Upper lobe of left lung (tissue), 6 donors: ENCODE measurements at regions not wholly inside any gene's neighbourhood (a gene's known extent, or its start where the extent isn't known, plus 50 kb on each side); places are given as distances from the start of the nearest gene placed in this dataset.
A peak's percentile ranks its signal among the peaks of the same experiment; 100 is the strongest.

Source experiments
- ATAC-seq, 2 donors: fragments of 200-7000 bp; cut with Tn5 transposase; one replicate each; pipeline ENCODE4 v1.9.1; 2022; ENCODE audit warnings: mild to moderate bottlenecking in 2 of 2, moderate library complexity in 2 of 2; ENCODE audit not compliant: low FRiP score in 2 of 2
- DNase-seq, 2 donors: peaks; one replicate each; pipeline ENCODE4 v3.0.0-alpha.2; 2019 to 2020
- H3K27ac ChIP-seq, 4 donors: fragments of 200-600 bp; sonication (generic); one replicate each; pipeline ENCODE4 v1.5.1; 2016 to 2019
- H3K27me3 ChIP-seq, 4 donors: fragments of 200-600 bp; sonication (generic); one replicate each; pipeline ENCODE4 v1.5.1; 2017 to 2019
- H3K36me3 ChIP-seq, 4 donors: fragments of 200-600 bp; sonication (generic); one replicate each; pipeline ENCODE4 v1.5.1; 2016 to 2019
- H3K4me1 ChIP-seq, 4 donors: fragments of 200-600 bp; sonication (generic); one replicate each; pipeline ENCODE4 v1.5.1; 2018 to 2019
- H3K4me3 ChIP-seq, 4 donors: fragments of 200-600 bp; sonication (generic); one replicate each; pipeline ENCODE4 v1.5.1; 2017 to 2019; ENCODE audit warnings: mild to moderate bottlenecking in 2 of 4, moderate library complexity in 1 of 4
- H3K9me3 ChIP-seq, 4 donors: fragments of 200-600 bp; sonication (generic); one replicate each; pipeline ENCODE4 v1.5.1; 2018 to 2019
- EP300 ChIP-seq, 4 donors: sonication (generic); formaldehyde crosslinking; IDR thresholded peaks; one replicate each; pipeline ENCODE4 v1.5.1; 2017; ENCODE audit warnings: antibody characterized with exemption in 4 of 4, control low read depth in 2 of 4
- POLR2A ChIP-seq, 4 donors: fragments of 450-650 bp; IDR thresholded peaks; one replicate each; pipeline ENCODE4 v1.5.1; 2016 to 2017; ENCODE audit warnings: antibody characterized with exemption in 4 of 4, mild to moderate bottlenecking in 2 of 4
- POLR2AphosphoS5 ChIP-seq, 2 donors: sonication (generic); formaldehyde crosslinking; IDR thresholded peaks; one replicate each; pipeline ENCODE4 v1.5.1; 2017; ENCODE audit warnings: antibody characterized with exemption in 2 of 2
- WGBS, 2 donors: methylation state at CpG; one replicate each; pipeline ENCODE4 v1.1.5; 2017 to 2018; 5-methylcytosine and 5-hydroxymethylcytosine counted together
- TF ChIP-seq, protein P1 (sequence below), 6 experiments: fragments of 450-650 bp in 4 of 6; fragments of 200-600 bp in 2 of 6; sonication (generic) in 2 of 6; IDR thresholded peaks; one replicate each; pipeline ENCODE4 v1.5.1; 2016 to 2019; ENCODE audit warnings: antibody characterized with exemption in 6 of 6
- donor health status: DM: no; HTN: no; CAD: no; lungs with moderate emphysema.
- donor health status: DM: no; HTN: yes; CAD: no; lungs with severe emphysema.

DNA sequence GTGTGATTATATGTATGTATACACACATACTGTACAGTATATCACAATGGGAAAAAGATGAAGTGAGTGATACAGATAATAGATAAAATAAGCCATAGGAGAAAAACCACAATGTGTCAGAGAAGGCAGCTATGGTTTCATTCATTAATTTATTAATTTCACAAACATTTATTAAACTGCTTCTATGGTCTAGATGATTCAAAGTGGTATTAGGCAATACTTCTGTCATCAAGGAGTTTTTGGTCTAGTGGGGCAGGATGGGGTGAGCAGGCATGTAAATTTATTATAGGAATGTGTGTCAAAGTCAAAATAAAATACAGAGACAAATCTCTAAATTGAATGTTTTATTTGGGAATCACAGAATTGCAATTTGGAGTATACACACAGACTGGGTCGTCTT lies 65.2 kb upstream of the ANKEF1 start:
- 70 to 71% methylated on average over 1 of the region's 1 CpG for WGBS, 2 donors
- H3K36me3 ChIP-seq, result no peaks in the 10 kb centered on the region
- ATAC-seq, result no peak

DNA sequence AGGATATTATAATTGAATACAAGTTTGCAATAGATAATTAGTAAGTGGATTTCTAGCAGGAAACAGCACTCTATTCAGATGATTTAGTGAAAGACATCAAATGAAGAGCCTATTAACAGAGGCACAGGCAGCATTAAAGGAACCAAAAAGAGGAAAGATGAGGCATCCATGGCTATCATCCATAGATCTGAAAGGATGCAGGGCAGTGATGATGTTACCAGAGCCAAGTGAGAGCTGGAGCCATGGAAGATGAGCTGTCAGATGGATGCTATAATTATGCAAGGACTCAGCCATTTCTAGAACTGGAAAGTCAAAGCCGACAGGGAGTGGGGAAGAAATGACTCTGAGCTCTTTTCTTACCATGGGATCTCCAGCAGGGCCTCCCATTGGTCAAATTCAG lies 66.8 kb upstream of the ANKEF1 start:
- DNase-seq (no peak), ATAC-seq (no peak)
- Histone ChIP-seq H3K9me3 (no peaks in the 10 kb centered on the region), H3K4me3 (no peak overlapping the region), H3K36me3 (no peaks in the 10 kb centered on the region), H3K27me3 (no peaks in the 10 kb centered on the region), H3K27ac (no peak overlapping the region), H3K4me1 (no peaks in the 10 kb centered on the region)
- no peak for TF ChIP-seq EP300 (IDR thresholded peaks at IDR 0.05)
- no peak for TF ChIP-seq POLR2AphosphoS5 (IDR thresholded peaks at IDR 0.05)
- TF ChIP-seq, protein P1, sequence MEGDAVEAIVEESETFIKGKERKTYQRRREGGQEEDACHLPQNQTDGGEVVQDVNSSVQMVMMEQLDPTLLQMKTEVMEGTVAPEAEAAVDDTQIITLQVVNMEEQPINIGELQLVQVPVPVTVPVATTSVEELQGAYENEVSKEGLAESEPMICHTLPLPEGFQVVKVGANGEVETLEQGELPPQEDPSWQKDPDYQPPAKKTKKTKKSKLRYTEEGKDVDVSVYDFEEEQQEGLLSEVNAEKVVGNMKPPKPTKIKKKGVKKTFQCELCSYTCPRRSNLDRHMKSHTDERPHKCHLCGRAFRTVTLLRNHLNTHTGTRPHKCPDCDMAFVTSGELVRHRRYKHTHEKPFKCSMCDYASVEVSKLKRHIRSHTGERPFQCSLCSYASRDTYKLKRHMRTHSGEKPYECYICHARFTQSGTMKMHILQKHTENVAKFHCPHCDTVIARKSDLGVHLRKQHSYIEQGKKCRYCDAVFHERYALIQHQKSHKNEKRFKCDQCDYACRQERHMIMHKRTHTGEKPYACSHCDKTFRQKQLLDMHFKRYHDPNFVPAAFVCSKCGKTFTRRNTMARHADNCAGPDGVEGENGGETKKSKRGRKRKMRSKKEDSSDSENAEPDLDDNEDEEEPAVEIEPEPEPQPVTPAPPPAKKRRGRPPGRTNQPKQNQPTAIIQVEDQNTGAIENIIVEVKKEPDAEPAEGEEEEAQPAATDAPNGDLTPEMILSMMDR (IDR thresholded peaks at IDR 0.05), result no peak
- TF ChIP-seq POLR2A (IDR thresholded peaks at IDR 0.05), result no peak
- 0 to 43% methylated on average over 1 of the region's 1 CpG for WGBS, 2 donors

More for the DNA sequence above, 65.2 kb upstream of the ANKEF1 start:
- no peaks in the 10 kb centered on the region for H3K9me3 ChIP-seq
- no peak for TF ChIP-seq POLR2AphosphoS5 (IDR thresholded peaks at IDR 0.05)
- no peak for TF ChIP-seq POLR2A (IDR thresholded peaks at IDR 0.05)
- TF ChIP-seq, protein P1 (IDR thresholded peaks at IDR 0.05), result no peak
- TF ChIP-seq EP300 (IDR thresholded peaks at IDR 0.05), result no peak
- DNase-seq, result no peak
- no peaks in the 10 kb centered on the region for H3K27me3 ChIP-seq
- H3K4me3 ChIP-seq, result no peak overlapping the region
- no peak overlapping the region for H3K27ac ChIP-seq
- H3K4me1 ChIP-seq, result no peaks in the 10 kb centered on the region

DNA sequence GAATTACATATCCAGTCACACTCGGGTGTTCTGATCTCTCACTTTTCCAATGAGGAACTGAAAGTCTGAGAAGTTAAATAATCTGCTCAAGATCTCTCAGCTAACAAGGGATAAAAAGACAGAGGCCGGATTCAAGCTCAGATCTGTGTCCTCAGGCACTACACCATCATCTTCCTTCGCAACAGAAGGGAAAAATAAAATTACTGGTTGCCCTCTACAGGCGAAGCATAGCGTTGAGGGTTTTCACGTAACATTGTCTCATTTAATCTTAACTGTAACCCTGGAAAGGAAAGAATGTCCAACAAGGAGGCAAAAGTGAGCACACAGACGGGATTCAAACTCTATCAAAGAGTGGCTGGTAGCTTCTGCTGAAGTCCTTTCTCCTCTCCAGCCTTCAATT lies 67.8 kb upstream of the ANKEF1 start:
- no peaks in the 10 kb centered on the region for H3K36me3 ChIP-seq
- ATAC-seq (no peak), DNase-seq (no peak)
- H3K27me3 ChIP-seq, result no peaks in the 10 kb centered on the region
- TF ChIP-seq, protein P1 (IDR thresholded peaks at IDR 0.05), result peak in 1 of 6 experiments; percentile 8
- TF ChIP-seq POLR2A (IDR thresholded peaks at IDR 0.05), result no peak
- H3K9me3 ChIP-seq, result no peaks in the 10 kb centered on the region
- H3K4me3 ChIP-seq, result no peak overlapping the region
- no peaks in the 10 kb centered on the region for H3K4me1 ChIP-seq
- no peak overlapping the region for H3K27ac ChIP-seq
- WGBS, 2 donors, result 32 to 51% methylated on average over 7 of the region's 7 CpGs

DNA sequence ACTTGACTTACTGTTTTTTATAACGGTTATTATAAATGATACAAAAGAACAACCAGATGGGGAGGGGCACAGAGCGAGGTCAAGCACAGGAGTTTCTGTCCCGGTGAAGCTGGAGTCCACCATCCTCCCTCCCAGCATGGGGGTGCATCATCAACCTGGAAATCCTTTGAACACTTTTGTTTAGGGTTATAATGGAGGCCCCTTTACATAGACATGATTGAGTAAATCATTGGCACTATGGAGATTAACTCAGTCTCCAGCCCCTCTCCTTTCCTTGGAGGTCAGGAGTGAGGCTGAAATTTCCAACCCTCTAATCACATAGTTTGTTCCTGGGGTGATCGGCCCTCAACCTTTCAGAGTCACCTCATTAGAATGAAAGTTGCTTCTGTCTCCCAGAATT lies 71.8 kb upstream of the ANKEF1 start:
- no peaks in the 10 kb centered on the region for H3K27me3 ChIP-seq
- WGBS, 2 donors, result 66 to 75% methylated on average over 4 of the region's 4 CpGs
- no peak for ATAC-seq
- H3K27ac ChIP-seq, result no peak overlapping the region
- TF ChIP-seq POLR2A (IDR thresholded peaks at IDR 0.05), result no peak
- no peak for TF ChIP-seq POLR2AphosphoS5 (IDR thresholded peaks at IDR 0.05)
- TF ChIP-seq, protein P1 (IDR thresholded peaks at IDR 0.05), result no peak
- TF ChIP-seq EP300 (IDR thresholded peaks at IDR 0.05), result no peak
- H3K36me3 ChIP-seq, result no peaks in the 10 kb centered on the region
- no peaks in the 10 kb centered on the region for H3K4me1 ChIP-seq
- no peak overlapping the region for H3K4me3 ChIP-seq
- no peak for DNase-seq
- no peaks in the 10 kb centered on the region for H3K9me3 ChIP-seq

DNA sequence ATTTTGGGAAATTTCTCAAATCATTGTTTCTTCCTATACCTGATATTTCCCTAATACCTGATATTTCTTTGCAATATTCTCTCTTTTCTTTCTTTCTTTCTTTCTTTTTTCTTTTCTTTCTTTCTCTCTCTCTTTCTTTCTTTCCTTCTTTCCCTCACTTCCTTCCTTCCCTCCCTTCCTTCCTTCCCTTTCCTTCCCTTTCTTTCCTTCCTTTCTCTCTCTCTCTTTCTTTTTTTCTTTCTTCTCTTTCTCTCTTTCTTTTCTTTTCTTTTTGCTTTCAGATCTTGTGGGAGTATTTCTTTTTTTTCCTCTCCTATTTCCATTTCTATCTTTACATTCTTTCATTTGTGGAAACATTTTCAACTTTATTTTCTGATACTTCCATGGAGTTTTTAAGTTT lies 76.1 kb upstream of the ANKEF1 start:
- DNase-seq (no peak), ATAC-seq (no peak)
- no peaks in the 10 kb centered on the region for H3K36me3 ChIP-seq
- no peak for TF ChIP-seq EP300 (IDR thresholded peaks at IDR 0.05)
- TF ChIP-seq, protein P1 (IDR thresholded peaks at IDR 0.05), result no peak
- no peak for TF ChIP-seq POLR2A (IDR thresholded peaks at IDR 0.05)
- no peak for TF ChIP-seq POLR2AphosphoS5 (IDR thresholded peaks at IDR 0.05)
- no peaks in the 10 kb centered on the region for H3K27me3 ChIP-seq
- H3K4me3 ChIP-seq, result no peak overlapping the region
- no peaks in the 10 kb centered on the region for H3K9me3 ChIP-seq
- H3K27ac ChIP-seq, result no peak overlapping the region
- no peaks in the 10 kb centered on the region for H3K4me1 ChIP-seq
